DMS 273 (cell line): ENCODE measurements at regions not wholly inside any gene's neighbourhood (a gene's known extent, or its start where the extent isn't known, plus 50 kb on each side); places are given as distances from the start of the nearest gene placed in this dataset.

Experiments
- DNase-seq: peaks from one replicate; lab custom pipeline; 2025; ENCODE audit not compliant: unreplicated experiment; lab: John Stamatoyannopoulos, UW

GRCh38 chr4:41487868-41488440 lies 50.0 kb upstream of the LIMCH1 start:
- DNase-seq: no peak
